ENCODE measurements at regions not wholly inside any gene's neighbourhood (a gene's known extent, or its start where the extent isn't known, plus 50 kb on each side); places are given as distances from the start of the nearest gene placed in this dataset.
"Not testable (repeated sequence)": the region's sequence is repeated elsewhere in the genome, so short reads cannot be mapped to it uniquely, and the experiment has no call there.

GRCh38 chr5:52065182-52065581 lies 681.9 kb downstream of the ISL1 start:
- TF ChIP-seq CSDC2 (CRISPR knock-in tag; IDR thresholded peaks at IDR 0.05): no peak
- no peak for TF ChIP-seq OSR1 (CRISPR knock-in tag; IDR thresholded peaks at IDR 0.05)
- TF ChIP-seq ZC3H10 (CRISPR knock-in tag; IDR thresholded peaks at IDR 0.05): no peak
- TF ChIP-seq SNAI2 (CRISPR knock-in tag; IDR thresholded peaks at IDR 0.05): no peak
- TF ChIP-seq PPARA (CRISPR knock-in tag; IDR thresholded peaks at IDR 0.05; ENCODE audit: borderline replicate concordance): no peak
- TF ChIP-seq RARB (CRISPR knock-in tag; IDR thresholded peaks at IDR 0.05): no peak
- TF ChIP-seq PATZ1 (CRISPR knock-in tag; IDR thresholded peaks at IDR 0.05; ENCODE audit: borderline replicate concordance): no peak
- no peak for TF ChIP-seq ZFP30 (CRISPR knock-in tag; IDR thresholded peaks at IDR 0.05)
- TF ChIP-seq TOX (CRISPR knock-in tag; IDR thresholded peaks at IDR 0.05; ENCODE audit: borderline replicate concordance): no peak
- ATAC-seq: no peak

GRCh38 chr5:52069997-52070396 lies 686.7 kb downstream of the ISL1 start:
- no peak for ATAC-seq
- TF ChIP-seq CREB5 (CRISPR knock-in tag; IDR thresholded peaks at IDR 0.05; ENCODE audit: low read depth) (no peak), CSRNP3 (CRISPR knock-in tag; IDR thresholded peaks at IDR 0.05) (no peak), ZFP30 (CRISPR knock-in tag; IDR thresholded peaks at IDR 0.05) (no peak), ISL1 (CRISPR knock-in tag; IDR thresholded peaks at IDR 0.05) (no peak)

- ATAC-seq: no peak
- no peak for TF ChIP-seq TCF4 (CRISPR knock-in tag; IDR thresholded peaks at IDR 0.05; ENCODE audit: borderline replicate concordance)
- TF ChIP-seq PATZ1 (CRISPR knock-in tag; IDR thresholded peaks at IDR 0.05; ENCODE audit: borderline replicate concordance): no peak
- no peak for TF ChIP-seq ZFP3 (CRISPR knock-in tag; IDR thresholded peaks at IDR 0.05)
Observed at GRCh38 chr5:52073993-52074689, 690.9 kb downstream of the ISL1 start.

GRCh38 chr5:52077941-52078815 lies 694.9 kb downstream of the ISL1 start:
- TF ChIP-seq PPARA (CRISPR knock-in tag; IDR thresholded peaks at IDR 0.05; ENCODE audit: borderline replicate concordance) (no peak), TOX (CRISPR knock-in tag; IDR thresholded peaks at IDR 0.05; ENCODE audit: borderline replicate concordance) (no peak)

GRCh38 chr5:52102311-52102710 lies 685.4 kb upstream of the ITGA1 start:
- not testable (repeated sequence) for ATAC-seq

More at GRCh38 chr5:52077941-52078815, 694.9 kb downstream of the ISL1 start:
- ATAC-seq: no peak

GRCh38 chr5:52107210-52107905 lies 680.4 kb upstream of the ITGA1 start:
- TF ChIP-seq CSDC2 (CRISPR knock-in tag; IDR thresholded peaks at IDR 0.05) (no peak), PPARA (CRISPR knock-in tag; IDR thresholded peaks at IDR 0.05; ENCODE audit: borderline replicate concordance) (no peak), ZNF8 (CRISPR knock-in tag; IDR thresholded peaks at IDR 0.05) (no peak), CSRNP3 (CRISPR knock-in tag; IDR thresholded peaks at IDR 0.05) (no peak)
- no peak for ATAC-seq
